Left lung (tissue), 4 donors: ENCODE measurements at regions not wholly inside any gene's neighbourhood (a gene's known extent, or its start where the extent isn't known, plus 50 kb on each side); places are given as distances from the start of the nearest gene placed in this dataset.
A peak's percentile ranks its signal among the peaks of the same experiment; 100 is the strongest.

ENCODE experiments used
- ATAC-seq: fragments of 200-7000 bp; cut with Tn5 transposase; one replicate; pipeline ENCODE4 v1.9.1; 2020; ENCODE audit warnings: moderate library complexity
- DNase-seq, 4 donors: peaks; one replicate each; pipeline ENCODE4 v3.0.0-alpha.2; 2013 to 2020
- H3K27ac ChIP-seq, 2 donors: fragments of 200-600 bp; sonication (generic) in 1 of 2; one replicate each; pipeline versions ENCODE4 v1.5.0 to v1.8.0; 2020 to 2021
- H3K27me3 ChIP-seq, 2 donors: fragments of 200-600 bp; sonication (generic) in 1 of 2; one replicate each; pipeline versions ENCODE4 v1.5.0 to v1.8.0; 2020 to 2021
- H3K36me3 ChIP-seq, 2 donors: fragments of 200-600 bp; sonication (generic) in 1 of 2; one replicate each; pipeline versions ENCODE4 v1.5.0 to v1.8.0; 2020 to 2021
- H3K4me1 ChIP-seq, 2 donors: fragments of 200-600 bp; one replicate each; pipeline ENCODE4 v1.8.0; 2021
- H3K4me3 ChIP-seq, 2 donors: fragments of 200-600 bp; sonication (generic) in 1 of 2; one replicate each; pipeline versions ENCODE4 v1.5.0 to v1.8.0; 2020 to 2021; ENCODE audit warnings: mild to moderate bottlenecking in 1 of 2
- H3K9me3 ChIP-seq, 2 donors: fragments of 200-600 bp; sonication (generic) in 1 of 2; one replicate each; pipeline versions ENCODE4 v1.5.0 to v1.8.0; 2020 to 2021
- intact Hi-C, 2 donors: fragments of 100-400 bp; cut with DNase I; formaldehyde crosslinking; loops; one replicate each; pipeline versions ENCODE4 v1.11.2 to v1.14.2; 2022
- TF ChIP-seq, protein P1 (sequence below), 2 donors: fragments of 200-600 bp; sonication (generic) in 1 of 2; IDR thresholded peaks; one replicate each; pipeline versions ENCODE4 v1.5.0 to v1.8.0; 2021; ENCODE audit warnings: antibody characterized with exemption in 2 of 2
- donor health status: DM: no; HTN: yes; CAD: no.
- donor health status: DM: no; HTN: no; CAD: no.

DNA sequence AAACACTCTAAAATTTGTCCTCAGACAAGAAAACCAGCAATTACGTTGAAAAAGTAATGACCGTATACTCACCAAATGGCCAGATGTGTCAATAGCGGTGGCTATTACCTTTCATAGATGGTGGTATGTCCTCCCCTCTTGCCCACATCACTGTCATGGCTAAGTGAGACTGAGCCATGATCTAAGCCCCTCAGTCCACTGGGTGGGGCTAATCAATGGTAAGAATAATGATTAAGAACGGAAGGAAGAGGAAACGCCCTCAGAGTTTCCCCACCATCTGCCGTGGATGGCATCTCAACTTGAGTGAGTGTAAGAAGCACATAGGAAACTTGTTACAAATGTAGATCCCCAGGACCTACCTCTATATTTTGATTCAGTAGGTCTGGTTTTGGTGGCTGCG lies 65.8 kb upstream of the EFEMP1 start:
- Histone ChIP-seq H3K36me3 (no peaks in the 10 kb centered on the region), H3K4me3 (no peak overlapping the region), H3K27ac (no peak overlapping the region), H3K9me3 (no peaks in the 10 kb centered on the region), H3K27me3 (no peaks in the 10 kb centered on the region), H3K4me1 (peaks cover 0 to 4% of the 10 kb centered on the region in 2 donors)
- ATAC-seq, result no peak
- intact Hi-C loops, result no loop called here
- DNase-seq, result no peak
- TF ChIP-seq, protein P1, sequence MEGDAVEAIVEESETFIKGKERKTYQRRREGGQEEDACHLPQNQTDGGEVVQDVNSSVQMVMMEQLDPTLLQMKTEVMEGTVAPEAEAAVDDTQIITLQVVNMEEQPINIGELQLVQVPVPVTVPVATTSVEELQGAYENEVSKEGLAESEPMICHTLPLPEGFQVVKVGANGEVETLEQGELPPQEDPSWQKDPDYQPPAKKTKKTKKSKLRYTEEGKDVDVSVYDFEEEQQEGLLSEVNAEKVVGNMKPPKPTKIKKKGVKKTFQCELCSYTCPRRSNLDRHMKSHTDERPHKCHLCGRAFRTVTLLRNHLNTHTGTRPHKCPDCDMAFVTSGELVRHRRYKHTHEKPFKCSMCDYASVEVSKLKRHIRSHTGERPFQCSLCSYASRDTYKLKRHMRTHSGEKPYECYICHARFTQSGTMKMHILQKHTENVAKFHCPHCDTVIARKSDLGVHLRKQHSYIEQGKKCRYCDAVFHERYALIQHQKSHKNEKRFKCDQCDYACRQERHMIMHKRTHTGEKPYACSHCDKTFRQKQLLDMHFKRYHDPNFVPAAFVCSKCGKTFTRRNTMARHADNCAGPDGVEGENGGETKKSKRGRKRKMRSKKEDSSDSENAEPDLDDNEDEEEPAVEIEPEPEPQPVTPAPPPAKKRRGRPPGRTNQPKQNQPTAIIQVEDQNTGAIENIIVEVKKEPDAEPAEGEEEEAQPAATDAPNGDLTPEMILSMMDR (IDR thresholded peaks at IDR 0.05), result no peak

DNA sequence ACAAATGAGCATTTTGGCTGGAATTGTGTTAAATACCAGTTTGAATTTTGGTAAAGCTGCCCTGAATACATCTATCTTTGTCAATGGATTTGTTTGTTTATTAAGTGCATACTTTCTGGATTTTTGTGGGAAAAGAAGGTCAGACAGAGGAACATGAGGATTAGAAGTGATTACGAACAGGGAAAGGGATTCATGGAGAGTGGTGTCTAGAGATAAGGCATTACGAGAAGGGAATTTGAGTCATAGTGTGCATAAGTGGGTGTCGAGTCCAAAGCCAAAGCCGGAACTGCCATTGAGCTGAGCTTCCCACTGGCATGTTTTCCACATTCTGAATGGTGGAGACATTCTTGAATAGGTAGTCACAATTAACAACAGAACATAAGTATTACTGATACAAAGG lies 68.9 kb upstream of the EFEMP1 start:
- no peaks in the 10 kb centered on the region for H3K27me3 ChIP-seq
- no peak overlapping the region for H3K4me3 ChIP-seq
- no peak for DNase-seq
- H3K9me3 ChIP-seq, result no peaks in the 10 kb centered on the region
- H3K27ac ChIP-seq, result no peak overlapping the region
- H3K36me3 ChIP-seq, result no peaks in the 10 kb centered on the region
- ATAC-seq, result peak; percentile 77
- intact Hi-C loops, result no loop called here
- TF ChIP-seq, protein P1 (IDR thresholded peaks at IDR 0.05), result no peak
- peaks cover 0 to 4% of the 10 kb centered on the region in 2 donors for H3K4me1 ChIP-seq

DNA sequence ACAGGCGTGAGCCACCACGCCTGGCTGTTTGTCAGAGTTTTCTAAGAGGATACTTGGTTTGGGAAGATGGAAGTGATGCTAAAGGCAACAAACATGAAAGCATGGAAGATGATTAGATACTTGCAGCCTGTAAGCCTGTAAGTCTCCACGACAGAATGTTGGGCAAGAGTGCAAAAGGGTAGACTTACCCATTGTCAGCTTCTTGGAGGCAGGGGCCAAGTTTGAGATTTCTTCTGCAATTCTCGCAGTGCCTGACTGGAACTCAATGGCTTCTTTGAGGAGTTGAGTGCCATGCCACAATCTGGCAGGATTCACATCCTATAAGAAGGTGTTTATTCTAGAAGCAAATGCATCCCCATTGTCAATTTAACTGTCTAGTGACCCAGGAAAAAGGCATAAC lies 70.1 kb upstream of the EFEMP1 start:
- Histone ChIP-seq H3K4me3 (no peak overlapping the region), H3K27me3 (no peaks in the 10 kb centered on the region), H3K9me3 (no peaks in the 10 kb centered on the region), H3K4me1 (peaks cover 0 to 4% of the 10 kb centered on the region in 2 donors), H3K36me3 (no peaks in the 10 kb centered on the region), H3K27ac (no peak overlapping the region)
- no peak for DNase-seq
- intact Hi-C loops, result no loop called here
- TF ChIP-seq, protein P1 (IDR thresholded peaks at IDR 0.05), result no peak
- ATAC-seq, result no peak

DNA sequence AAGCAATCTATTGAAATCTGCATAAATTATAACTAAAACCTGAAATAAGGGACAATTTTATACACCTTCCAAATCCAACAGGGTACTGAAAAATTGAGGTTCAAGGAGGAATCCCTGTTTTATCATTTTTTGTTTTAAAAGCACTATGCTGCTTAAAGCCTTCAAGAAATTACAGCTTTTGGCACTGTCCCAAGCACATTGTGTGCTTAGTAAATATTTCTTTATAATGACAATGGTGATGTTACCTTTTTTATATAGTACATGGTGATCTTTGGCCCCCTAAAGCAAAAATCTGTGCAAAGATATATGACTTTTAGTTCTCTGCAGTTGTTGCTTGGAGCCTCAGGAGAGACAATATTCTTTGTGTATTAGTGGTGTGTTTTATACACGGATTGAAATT lies 71.6 kb upstream of the EFEMP1 start:
- Histone ChIP-seq H3K9me3 (no peaks in the 10 kb centered on the region), H3K4me1 (peaks cover 0 to 4% of the 10 kb centered on the region in 2 donors), H3K27me3 (no peaks in the 10 kb centered on the region), H3K4me3 (no peak overlapping the region), H3K36me3 (no peaks in the 10 kb centered on the region), H3K27ac (no peak overlapping the region)
- intact Hi-C loops, result no loop called here
- ATAC-seq (no peak), DNase-seq (no peak)
- TF ChIP-seq, protein P1 (IDR thresholded peaks at IDR 0.05), result no peak

DNA sequence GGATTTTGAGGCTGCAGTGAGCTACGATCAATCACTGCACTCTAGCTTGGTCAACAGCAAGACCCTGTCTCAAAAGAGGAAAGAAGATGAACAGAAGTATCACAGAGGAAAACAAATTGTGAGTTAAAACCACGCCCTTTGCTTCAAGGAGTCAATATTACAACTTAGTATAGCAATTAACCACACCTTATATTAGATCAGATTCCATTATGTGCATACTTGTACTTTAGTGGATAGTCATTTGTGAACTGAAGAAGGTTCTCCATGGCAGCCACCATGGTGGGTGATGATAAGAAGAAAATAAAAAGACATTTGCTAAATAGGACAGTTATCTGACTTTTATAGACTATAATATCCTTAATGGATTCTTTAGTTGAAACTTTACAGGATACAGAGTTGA lies 72.3 kb upstream of the EFEMP1 start:
- Histone ChIP-seq H3K27ac (no peak overlapping the region), H3K4me3 (no peak overlapping the region), H3K4me1 (peaks cover 0 to 4% of the 10 kb centered on the region in 2 donors), H3K36me3 (no peaks in the 10 kb centered on the region), H3K9me3 (no peaks in the 10 kb centered on the region), H3K27me3 (no peaks in the 10 kb centered on the region)
- ATAC-seq (no peak), DNase-seq (no peak)
- intact Hi-C loops, result no loop called here
- TF ChIP-seq, protein P1 (IDR thresholded peaks at IDR 0.05), result no peak
